MV-4-11 (cell line): ENCODE measurements at regions not wholly inside any gene's neighbourhood (a gene's known extent, or its start where the extent isn't known, plus 50 kb on each side); places are given as distances from the start of the nearest gene placed in this dataset.
"Not testable (repeated sequence)": the region's sequence is repeated elsewhere in the genome, so short reads cannot be mapped to it uniquely, and the experiment has no call there.

ENCODE experiments used
- DNase-seq: peaks from one replicate; lab custom pipeline; 2025; lab: John Stamatoyannopoulos, UW

GRCh38 chr12:115319446-115320040 is 635.6 kb upstream of the TBX3 start:
- no peak for DNase-seq

GRCh38 chr12:115313929-115314328 is 630.0 kb upstream of the TBX3 start:
- no peak for DNase-seq

DNA sequence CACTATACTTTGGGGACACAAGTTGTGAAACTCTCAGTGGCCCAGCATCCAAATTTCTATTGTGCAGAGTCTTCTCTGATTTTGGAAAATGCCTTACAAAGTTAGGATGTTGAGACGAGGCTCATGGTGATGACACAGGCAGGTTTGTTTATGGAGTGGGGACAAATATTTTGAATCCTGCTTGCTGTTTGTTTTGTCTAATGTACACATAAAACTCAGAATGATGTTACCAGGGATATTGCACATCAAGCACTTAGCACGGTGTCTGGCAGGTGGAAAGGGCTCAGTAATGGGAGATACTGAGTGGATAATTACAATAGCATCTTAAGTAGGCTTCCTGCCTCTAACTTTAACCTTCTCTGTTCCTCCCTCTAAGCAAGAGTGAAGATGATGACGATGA is 628.9 kb upstream of the TBX3 start:
- no peak for DNase-seq

DNA sequence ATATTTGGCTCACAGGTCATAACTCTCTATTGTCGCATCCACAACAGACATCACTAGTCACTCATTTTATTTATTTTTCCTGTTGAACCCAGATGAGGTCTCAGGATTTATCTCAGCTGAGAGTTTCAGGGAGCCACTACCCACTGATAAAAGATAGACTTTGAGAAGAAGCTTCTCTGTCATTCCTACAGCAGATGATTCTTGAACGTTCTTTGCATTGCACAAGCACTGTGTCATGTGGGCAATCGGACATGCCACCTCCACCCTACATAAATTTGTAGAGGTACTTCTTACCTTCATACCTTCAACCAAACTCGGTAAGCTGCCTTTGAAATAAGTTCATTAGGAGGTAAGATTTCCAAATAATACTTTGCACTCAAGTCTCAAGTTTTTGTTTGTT is 627.9 kb upstream of the TBX3 start:
- DNase-seq, result no peak

- no peak for DNase-seq
Measured at GRCh38 chr12:115308918-115309317, 624.9 kb upstream of the TBX3 start.

DNA sequence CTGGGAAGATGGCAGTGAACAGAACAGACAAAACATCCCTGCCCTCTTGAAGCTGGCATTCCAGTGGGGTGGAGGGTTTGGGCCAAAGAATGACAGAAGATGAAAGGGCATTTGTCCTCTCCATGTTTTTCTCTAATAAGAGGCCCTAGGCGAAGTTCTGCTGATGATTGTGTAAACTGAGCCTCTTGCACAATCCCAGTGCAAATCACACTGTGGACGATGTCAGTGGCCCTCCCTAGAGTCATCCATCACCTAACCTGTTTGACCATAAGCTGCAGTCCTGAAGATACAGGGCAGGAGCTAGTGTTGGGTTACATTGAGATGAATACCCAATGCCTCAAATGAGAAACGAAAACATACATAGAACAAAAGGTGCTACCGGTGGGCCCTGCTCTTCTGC is 622.4 kb upstream of the TBX3 start:
- no peak for DNase-seq

GRCh38 chr12:115305867-115306266 is 621.9 kb upstream of the TBX3 start:
- no peak for DNase-seq

- DNase-seq, result no peak
Measured at GRCh38 chr12:115305275-115305674, 621.3 kb upstream of the TBX3 start.

GRCh38 chr12:115303723-115304309 is 619.8 kb upstream of the TBX3 start:
- no peak for DNase-seq

GRCh38 chr12:115297445-115297844 is 613.5 kb upstream of the TBX3 start:
- no peak for DNase-seq

- DNase-seq, result no peak
Measured at GRCh38 chr12:115296613-115297198, 612.7 kb upstream of the TBX3 start.

GRCh38 chr12:115295886-115296285 is 611.9 kb upstream of the TBX3 start:
- DNase-seq, result no peak

- DNase-seq, result no peak
Measured at GRCh38 chr12:115294453-115295133, 610.6 kb upstream of the TBX3 start.

- DNase-seq, result not testable (repeated sequence)
Measured at GRCh38 chr12:115285429-115285828, 601.5 kb upstream of the TBX3 start.

GRCh38 chr12:115273456-115273855 is 589.5 kb upstream of the TBX3 start:
- no peak for DNase-seq

GRCh38 chr12:115268451-115268850 is 584.5 kb upstream of the TBX3 start:
- DNase-seq, result no peak

DNA sequence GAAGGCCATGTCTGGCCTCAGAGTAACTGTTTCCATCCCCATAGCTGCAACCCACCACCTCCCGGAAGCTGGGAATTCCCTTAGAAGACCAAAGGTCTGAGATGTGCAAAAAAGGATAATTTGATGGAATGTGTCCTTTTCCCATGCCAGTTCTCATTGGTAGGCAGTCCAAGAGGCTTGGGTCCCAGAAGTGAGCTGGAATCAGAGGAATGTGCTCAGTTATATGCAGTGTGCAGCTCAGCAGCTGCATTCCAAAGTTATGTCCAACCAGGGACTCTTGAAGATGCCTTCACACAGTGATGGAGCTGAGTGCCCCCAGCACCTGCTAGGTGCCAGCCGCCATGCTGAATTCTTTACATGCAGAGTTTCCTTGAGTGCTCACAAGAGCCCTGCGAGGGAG is 583.9 kb upstream of the TBX3 start:
- no peak for DNase-seq

GRCh38 chr12:115267464-115267863 is 583.5 kb upstream of the TBX3 start:
- no peak for DNase-seq

DNA sequence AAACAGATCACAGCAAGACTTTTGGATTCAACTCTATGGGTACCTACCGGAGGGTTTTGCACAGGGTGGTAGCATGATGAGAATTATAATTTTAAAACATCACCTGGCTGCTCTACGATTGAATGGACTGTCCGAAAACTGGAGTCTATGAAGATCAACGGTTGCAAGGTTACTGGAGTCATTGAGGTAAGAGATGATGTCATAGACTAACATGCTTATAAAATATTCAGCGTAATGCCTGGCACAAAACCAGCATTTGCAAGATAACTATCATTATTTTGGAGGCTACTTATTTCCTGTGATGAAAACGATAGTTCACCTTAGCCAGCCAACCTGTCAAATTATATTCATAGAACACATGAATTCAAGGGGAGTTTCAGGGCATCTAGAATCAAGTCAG is 580.6 kb upstream of the TBX3 start:
- DNase-seq, result no peak

GRCh38 chr12:115261691-115262398 is 577.9 kb upstream of the TBX3 start:
- no peak for DNase-seq

GRCh38 chr12:115260762-115261675 is 577.0 kb upstream of the TBX3 start:
- no peak for DNase-seq
